ENCODE measurements at regions not wholly inside any gene's neighbourhood (a gene's known extent, or its start where the extent isn't known, plus 50 kb on each side); places are given as distances from the start of the nearest gene placed in this dataset.

DNA sequence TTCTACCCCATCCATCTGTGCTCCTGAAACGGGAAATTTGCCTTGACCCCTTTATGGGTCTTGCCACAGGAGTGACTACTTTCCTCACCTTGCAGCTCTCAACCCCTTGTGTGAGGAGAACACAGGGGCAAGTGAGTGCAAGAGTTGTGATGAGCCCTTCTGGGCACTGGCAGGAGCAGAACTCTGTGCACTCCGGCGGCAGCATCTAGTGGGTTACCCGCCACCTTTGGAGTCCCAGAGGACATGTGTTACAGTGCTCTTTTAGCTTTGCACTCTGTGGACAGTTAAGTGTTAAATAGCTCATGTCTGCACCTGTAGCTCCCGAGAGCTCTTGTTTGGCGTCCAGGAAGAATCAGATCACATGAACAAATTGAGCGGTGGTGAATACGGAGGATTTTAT lies 940.2 kb downstream of the GRIK2 start:
- TF ChIP-seq POLR2A (IDR thresholded peaks at IDR 0.05; ENCODE audit: low read depth, low read length) = no peak
- TF ChIP-seq, protein P1, sequence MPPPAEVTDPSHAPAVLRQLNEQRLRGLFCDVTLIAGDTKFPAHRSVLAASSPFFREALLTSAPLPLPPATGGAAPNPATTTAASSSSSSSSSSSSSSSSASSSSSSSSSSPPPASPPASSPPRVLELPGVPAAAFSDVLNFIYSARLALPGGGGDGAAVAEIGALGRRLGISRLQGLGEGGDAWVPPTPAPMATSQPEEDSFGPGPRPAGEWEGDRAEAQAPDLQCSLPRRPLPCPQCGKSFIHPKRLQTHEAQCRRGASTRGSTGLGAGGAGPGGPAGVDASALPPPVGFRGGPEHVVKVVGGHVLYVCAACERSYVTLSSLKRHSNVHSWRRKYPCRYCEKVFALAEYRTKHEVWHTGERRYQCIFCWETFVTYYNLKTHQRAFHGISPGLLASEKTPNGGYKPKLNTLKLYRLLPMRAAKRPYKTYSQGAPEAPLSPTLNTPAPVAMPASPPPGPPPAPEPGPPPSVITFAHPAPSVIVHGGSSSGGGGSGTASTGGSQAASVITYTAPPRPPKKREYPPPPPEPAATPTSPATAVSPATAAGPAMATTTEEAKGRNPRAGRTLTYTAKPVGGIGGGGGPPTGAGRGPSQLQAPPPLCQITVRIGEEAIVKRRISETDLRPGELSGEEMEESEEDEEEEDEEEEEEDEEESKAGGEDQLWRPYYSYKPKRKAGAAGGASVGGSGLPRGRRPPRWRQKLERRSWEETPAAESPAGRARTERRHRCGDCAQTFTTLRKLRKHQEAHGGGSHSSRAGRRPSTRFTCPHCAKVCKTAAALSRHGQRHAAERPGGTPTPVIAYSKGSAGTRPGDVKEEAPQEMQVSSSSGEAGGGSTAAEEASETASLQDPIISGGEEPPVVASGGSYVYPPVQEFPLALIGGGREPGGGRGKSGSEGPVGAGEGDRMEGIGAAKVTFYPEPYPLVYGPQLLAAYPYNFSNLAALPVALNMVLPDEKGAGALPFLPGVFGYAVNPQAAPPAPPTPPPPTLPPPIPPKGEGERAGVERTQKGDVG (CRISPR knock-in tag; IDR thresholded peaks at IDR 0.05) = no peak
- TF ChIP-seq NFYA (IDR thresholded peaks at IDR 0.05; ENCODE audit: borderline replicate concordance, low read depth, low read length) = no peak
- TF ChIP-seq NRF1 (conservative IDR thresholded peaks at IDR 0.05; ENCODE audit: low read depth, low read length) = no peak
- no peak for TF ChIP-seq CHD2 (IDR thresholded peaks at IDR 0.05; ENCODE audit: borderline replicate concordance, low read depth, low read length)
- TF ChIP-seq, protein P2, sequence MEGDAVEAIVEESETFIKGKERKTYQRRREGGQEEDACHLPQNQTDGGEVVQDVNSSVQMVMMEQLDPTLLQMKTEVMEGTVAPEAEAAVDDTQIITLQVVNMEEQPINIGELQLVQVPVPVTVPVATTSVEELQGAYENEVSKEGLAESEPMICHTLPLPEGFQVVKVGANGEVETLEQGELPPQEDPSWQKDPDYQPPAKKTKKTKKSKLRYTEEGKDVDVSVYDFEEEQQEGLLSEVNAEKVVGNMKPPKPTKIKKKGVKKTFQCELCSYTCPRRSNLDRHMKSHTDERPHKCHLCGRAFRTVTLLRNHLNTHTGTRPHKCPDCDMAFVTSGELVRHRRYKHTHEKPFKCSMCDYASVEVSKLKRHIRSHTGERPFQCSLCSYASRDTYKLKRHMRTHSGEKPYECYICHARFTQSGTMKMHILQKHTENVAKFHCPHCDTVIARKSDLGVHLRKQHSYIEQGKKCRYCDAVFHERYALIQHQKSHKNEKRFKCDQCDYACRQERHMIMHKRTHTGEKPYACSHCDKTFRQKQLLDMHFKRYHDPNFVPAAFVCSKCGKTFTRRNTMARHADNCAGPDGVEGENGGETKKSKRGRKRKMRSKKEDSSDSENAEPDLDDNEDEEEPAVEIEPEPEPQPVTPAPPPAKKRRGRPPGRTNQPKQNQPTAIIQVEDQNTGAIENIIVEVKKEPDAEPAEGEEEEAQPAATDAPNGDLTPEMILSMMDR (IDR thresholded peaks at IDR 0.05 in 2 of 3, conservative IDR thresholded peaks at IDR 0.05 in 1 of 3; ENCODE audit: control insufficient read depth in 2 of 3, extremely low read depth in 1 of 3, insufficient read depth in 1 of 3, low read depth in 3 of 3, low read length in 3 of 3) = no peak
- no peak for TF ChIP-seq KDM1A (IDR thresholded peaks at IDR 0.05; ENCODE audit: borderline replicate concordance)
- TF ChIP-seq TARDBP (IDR thresholded peaks at IDR 0.05; ENCODE audit: borderline replicate concordance) = no peak
